Kidney tubule cell (primary cell): ENCODE measurements at regions not wholly inside any gene's neighbourhood (a gene's known extent, or its start where the extent isn't known, plus 50 kb on each side); places are given as distances from the start of the nearest gene placed in this dataset.

Experiments
- DNase-seq: peaks from one replicate; pipeline ENCODE4 v3.0.0-alpha.2; 2018; ENCODE audit warnings: low spot score

DNA sequence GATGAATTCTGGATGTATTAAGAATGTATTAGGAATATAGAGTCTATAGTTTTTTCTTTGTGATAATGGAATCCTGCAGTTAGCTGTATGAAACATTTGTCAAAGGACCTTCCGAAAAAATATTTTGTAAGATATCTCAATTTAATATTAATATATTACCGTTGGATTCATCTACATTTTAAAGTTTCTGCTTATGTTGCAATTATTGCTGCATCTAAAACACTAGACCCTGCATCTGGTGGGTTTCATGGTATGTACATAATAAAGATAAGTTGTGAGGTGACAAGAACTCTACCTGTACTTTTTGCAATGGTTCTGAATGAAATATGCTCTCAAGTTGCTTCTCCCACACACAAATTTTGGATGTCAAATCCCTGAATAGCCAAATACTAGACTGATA lies 565.9 kb upstream of the FBXO33 start:
- DNase-seq, result no peak

DNA sequence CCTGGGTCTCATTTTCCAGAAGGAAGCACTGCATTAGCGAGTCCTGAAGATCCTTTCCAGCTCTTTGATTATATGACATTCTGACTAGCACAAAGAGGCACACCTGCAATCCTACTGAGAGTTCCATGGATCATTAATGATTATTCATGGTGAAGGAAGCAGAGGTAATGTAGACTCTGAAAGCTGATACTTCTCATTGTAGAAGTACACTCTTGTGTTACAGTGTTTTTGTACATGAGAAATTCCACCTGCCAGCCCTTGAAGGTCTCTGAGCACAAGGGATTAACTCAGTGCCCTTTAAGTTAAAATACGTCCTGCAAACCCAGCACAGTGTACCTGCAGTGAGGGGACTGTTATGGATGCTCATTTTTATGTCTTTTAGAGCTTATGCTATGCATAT lies 558.8 kb upstream of the FBXO33 start:
- peak; percentile 41 for DNase-seq

DNA sequence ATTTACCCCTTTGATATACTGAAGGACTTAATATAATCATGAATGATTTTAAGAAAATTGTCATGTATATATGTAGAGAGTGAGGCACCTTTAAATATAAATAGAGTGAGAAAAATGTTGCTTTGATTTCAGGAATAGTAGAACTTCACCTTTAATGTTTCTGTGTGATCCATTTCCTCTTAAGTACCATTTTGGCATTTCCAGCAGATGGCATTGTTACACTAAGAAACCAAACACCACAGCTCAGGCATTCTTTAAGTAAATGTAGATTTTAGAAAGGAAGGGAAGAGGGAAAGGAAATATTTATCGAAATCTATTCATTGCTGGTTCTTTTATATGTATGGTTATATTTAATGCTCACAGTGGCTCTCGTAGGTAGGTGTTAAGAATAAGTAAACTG lies 556.7 kb upstream of the FBXO33 start:
- DNase-seq, result peak; percentile 72

DNA sequence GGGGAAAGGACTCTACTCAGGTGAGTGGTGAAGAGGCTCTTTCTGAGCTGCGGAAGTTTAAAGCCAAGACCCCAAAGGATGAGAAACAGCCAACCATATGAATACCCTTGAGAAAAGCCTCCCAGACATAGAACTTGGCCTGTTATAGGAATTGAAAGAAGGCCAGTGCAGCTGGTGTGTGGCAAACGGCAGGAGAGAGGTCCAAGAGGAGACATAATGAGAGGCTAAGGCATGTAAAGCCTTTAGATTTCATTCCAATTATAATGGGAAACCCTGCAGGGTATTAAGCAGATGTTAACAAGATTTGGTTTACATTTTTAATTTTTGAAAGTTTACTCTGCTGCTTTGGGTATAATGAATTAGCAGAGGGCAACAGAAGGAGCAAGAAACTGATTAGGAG lies 552.1 kb upstream of the FBXO33 start:
- DNase-seq, result no peak

DNA sequence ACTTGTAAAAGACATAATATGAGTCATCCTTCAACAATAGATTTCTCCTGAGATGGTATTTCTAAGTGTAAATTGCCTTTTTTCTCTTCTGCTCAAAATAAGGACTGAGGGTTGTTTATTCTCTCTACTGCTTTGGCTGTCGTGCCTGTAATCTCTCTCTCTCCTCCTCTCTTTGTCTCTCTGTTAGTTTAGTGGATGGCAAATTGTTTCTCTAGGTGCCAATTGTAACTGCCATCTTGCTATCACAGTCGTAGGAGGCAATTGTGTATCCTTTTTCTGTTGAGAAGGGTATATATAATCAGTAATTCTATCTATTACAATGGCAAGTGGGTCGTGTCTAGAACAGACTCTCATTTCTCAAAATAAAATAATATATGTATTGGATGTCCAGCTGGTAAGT lies 545.0 kb upstream of the FBXO33 start:
- no peak for DNase-seq

DNA sequence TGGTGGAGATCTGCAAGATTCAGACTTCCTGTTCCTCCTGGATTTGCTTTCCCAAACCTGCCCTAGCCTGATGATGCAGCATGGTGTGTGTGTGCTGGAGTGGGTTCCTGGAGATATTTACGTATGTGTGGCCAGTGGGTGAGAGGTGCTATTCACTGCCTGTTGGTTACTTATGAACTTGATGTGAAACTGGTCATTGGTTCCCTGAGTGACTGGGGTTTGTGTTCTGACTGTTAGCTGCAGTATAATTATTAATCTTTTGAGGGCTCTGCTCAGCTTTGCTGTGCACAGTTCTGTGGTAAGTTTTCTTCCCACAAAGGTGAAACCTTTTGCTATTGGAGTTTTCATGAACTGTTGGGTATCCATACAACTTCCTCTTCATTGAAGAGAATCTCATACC lies 541.8 kb upstream of the FBXO33 start:
- peak; percentile 98 for DNase-seq

DNA sequence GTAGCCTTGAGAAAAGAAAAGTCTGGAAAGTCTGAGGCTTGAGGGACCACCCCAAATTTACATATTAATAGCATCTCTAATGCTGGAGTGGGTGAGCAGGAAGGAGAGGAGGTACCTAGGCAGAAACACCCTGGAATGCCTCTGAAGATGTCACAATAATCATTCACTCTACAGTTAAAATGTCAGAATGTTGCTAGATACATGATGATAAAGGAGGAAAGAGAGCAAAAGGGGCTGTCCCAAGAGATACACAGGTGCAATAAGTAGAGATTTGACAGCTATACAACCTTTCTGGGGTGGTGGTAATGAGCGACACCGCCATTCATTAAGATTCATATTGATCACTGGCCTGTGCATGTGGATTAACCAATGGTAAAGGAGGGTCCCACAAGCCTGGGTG lies 540.5 kb upstream of the FBXO33 start:
- no peak for DNase-seq

DNA sequence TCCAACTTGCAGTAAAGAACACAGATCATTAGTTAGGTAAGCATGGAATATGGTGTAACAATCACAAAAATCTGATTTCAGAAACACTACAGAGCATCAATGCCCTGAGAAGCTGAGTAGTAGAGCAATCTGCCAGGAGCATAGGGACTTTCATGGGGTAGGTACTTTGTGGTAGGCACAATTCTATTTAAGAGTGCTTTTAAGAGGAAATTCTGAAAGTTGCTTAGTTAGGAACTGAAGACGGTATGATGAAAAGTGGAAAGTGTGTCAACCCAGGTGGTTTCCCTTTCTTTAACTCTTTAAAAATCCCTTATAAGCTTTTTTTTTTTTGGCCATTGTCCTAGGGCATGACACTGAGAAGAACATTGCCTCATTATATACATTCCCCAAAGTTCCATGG lies 535.7 kb upstream of the FBXO33 start:
- DNase-seq, result no peak

DNA sequence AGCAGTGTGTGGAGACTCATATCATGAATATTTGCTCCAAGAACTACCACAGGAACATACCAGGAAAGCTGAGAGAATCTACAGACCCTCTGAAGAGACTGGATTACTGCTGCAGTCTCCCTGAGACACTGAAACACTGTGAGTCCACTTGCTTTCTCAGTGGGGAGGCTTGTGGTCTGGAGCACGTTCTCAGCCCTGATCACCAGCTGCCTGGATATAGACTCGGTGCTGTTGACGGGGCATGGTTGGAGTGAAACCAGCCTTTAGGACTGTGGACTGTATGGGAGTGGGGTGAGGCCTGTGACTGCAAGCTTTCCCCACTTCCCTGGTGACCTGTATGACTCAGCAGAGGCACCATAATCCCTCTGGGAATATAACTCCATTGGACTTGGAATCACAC lies 525.8 kb upstream of the FBXO33 start:
- DNase-seq, result no peak

DNA sequence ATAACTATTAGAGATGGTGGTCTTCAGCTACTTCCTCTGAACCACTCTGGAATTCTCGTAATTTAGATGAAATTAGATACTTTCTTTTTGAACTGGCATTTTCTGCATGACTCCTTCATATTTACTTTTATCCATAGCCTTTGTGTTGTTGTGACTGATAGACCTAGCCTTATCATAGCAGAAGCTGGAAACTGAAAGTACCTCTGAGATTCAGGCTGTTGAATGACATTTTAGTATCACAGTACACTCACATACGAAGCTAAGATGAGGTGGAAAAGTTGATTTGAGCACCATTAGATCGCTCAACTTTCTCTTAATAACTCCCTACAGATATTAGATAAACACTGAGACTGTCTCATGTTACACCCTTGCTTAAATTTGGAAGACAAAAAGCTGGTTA lies 525.1 kb upstream of the FBXO33 start:
- no peak for DNase-seq

DNA sequence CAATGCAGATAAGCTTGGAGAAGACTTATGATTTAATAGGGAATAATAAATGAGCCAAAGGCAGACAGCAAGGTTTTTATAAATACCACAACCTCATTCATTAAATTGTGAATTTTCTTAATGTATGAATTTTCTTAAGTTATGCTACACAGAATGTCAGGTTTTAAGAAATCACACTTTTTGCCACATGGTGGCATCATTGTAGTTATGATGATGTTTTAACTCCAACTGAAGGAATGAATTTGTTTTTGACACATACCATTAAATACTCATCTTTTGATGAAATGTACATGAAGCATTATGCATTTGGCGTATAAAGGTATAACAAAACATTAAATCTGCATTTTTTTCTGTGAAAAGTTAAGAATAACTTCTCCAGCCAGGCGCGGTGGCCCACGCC lies 524.1 kb upstream of the FBXO33 start:
- DNase-seq, result peak; percentile 26

DNA sequence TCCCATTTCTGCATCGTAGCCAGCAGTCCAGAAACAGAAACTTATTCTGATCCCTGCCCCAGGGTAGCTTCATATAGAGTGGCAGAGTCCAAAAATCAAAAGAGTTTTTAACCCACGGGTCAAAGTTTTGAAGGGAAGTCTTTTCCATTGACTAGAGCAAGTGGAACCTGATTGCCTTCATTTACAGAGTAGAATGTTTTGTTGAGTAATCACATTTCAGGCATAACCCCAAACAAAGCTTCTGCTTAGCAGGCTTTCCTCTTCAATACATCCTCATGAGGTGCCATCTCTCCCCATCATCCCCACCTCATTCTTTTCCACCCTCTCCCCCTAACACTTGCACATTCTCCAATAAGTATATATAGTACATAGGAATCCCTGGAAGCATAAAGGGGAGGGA lies 516.0 kb upstream of the FBXO33 start:
- no peak for DNase-seq

DNA sequence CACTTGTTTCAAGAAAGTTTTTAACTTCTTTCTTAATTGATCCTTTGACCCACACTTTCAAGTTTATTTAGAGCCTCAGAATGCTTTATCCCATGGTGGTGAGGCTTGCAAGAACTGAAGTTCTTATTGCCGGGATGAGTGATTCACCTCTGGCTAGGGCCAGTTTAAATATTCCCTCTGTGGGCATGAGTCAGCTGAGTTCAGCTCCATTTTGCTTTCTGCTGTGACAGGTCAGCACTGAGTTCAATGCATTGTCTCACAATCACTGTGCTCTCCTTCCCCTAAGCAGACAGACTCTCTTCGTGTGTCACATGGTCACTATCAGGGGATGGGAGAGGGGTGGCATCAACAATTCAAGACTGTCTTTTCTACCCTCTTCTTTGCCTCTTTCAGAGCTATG lies 514.6 kb upstream of the FBXO33 start:
- peak; percentile 86 for DNase-seq

DNA sequence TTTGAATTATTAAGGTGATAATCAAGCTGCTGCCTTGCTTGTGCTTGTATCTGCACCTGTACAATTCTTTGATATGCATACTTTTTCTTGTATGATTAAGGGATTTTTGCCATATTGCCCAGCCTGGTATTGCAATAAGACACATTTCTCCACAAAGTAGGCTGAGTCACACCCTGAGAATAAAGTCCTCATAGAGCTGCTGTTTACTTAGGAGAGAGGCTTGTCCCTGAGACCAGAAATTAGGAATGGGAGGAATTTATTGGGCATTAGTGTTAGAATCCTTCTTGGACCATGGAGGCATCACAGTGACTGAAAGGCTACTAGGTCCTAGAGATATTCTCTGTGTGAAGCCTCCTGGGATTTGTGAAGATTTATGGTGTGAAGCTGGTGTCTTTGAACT lies 506.8 kb upstream of the FBXO33 start:
- DNase-seq, result peak; percentile 34

DNA sequence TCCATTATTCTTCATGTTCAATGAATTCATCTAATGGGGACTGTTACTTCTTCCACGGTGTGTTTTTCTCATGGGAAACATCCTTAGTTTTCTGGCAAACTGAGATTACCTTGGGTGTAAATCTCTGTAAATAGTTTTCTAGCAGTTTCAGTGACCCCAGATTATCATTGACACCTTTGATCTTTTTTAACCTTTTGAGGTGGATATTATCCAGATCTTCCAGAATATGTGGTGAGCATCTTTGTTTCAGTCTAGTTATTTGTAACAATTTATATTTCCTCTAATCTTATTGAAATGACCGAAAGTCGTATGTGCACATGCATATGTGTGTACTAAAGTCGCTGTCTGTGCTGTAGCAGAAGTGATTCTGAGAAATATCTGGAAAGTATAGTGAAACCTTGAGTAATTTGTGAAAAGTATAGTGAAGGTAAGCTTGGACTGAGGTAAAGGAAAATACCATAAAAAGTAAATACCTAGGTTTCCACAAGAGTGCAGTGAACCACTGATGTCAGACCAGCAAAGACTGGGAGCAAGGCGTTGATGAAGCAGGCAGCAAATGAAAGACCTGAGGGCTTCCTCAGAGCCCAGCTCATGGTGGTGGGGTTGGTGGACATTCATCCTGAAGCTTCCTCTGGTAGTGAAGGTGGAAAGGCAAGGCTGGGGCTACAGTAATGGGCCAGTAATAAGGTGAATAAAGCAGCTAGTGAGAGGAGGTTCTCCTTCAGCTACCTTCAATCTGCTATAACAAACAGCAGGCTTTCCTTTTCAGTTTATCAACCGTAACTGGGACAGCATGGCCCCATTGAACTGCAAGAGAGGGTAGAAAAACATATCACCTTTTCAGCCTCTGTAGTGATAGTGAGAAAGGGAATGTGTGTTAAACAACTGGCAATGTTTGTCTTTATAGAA lies 480.2 kb upstream of the FBXO33 start:
- no peak for DNase-seq

DNA sequence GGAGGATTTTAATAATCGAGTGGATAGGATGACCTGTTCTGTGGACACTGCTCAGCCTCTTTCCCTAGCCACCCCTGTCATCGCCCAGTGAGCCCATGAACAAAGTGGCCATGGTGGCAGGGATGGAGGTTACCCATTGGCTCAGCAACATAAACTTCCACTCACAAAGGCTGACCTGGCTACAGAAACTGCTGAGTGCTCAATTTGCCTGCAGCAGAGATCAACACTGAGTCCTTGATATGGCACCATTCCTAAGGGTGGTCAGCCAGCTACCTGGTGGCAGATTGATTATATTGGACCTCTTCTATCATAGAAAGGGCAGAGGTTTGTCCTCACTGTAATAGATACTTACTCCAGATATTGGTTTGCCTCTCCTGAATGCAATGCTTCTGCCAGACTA lies 465.4 kb upstream of the FBXO33 start:
- no peak for DNase-seq

DNA sequence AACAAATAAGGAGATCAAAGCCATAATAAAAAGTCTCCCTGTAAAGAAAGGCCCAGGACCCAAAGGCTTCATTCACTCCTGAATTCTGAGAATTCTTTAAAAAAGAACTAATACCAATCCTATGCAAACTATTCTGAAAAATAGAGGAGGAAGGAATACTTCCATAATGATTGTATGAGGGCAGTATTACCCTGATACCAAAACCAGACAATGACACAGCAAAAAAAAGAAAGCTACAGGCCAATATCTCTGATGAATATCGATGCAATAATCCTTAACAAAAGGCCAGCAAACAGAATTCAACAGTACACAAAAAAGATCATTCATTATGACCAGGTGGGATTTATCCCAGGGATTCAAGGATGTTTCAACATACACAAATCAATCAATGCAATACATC lies 457.8 kb upstream of the FBXO33 start:
- DNase-seq, result no peak

DNA sequence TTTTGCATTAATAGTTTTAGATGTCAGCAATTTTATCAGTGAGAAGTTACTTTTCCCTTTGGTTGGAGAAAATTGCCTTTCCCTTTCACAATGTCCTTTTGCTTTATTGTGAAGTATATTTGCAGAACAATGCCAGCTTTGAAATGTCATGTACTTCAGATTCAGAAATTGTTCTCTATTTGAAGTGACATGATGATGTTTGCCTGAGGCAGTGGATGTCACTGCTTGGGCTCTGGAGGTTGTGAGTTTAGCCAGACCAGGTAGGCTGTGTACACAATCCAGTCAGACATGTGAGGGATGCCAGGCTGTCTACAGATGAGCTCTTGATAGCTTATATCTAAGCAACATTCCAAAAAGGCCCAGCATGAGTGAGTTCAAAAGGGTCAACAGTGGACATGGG lies 451.9 kb upstream of the FBXO33 start:
- DNase-seq, result no peak

DNA sequence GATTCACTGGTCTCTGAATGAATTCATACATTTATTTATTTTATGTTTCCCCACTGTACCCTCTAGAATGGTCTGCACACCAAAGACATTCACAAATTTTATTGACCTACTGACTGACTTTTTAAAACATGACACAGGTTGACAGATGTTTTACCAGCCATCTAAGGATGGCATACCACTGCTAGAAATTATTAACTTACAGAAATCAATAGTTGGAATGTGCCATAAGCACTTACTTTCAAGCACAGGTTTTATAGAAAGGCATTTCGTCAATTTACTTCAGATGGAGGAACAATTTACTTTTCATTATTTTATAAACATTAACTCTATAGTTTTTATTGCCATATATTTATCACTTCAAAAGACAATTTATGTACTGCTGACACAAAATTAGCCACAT lies 448.7 kb upstream of the FBXO33 start:
- DNase-seq, result peak; percentile 24

DNA sequence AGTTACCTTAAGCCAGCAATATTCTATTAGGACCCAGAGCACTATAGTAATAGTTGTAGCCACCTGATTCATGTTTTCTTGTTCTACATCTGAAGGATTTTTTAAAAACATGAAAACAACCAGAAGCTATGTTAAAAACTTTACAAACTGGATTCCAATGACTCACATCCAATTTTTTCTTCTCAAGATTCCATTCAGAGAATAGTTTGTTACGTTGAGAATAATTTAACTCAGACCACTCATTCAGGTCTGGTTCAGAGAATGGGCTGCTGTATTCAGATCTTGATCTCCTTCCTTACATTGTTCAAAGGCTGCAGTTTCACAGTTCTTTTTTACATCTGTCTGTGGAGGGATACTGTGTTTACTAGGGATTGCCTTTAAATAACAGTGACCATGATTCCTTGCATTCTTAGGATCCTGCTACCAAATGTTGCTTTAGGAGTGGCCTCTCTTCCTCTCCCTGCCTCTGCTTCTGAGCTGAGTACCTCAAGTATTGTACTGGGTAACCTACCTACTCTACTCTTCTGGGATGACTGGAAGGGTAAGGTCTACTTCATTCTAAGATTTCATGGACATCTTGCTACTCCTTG lies 448.0 kb upstream of the FBXO33 start:
- no peak for DNase-seq

DNA sequence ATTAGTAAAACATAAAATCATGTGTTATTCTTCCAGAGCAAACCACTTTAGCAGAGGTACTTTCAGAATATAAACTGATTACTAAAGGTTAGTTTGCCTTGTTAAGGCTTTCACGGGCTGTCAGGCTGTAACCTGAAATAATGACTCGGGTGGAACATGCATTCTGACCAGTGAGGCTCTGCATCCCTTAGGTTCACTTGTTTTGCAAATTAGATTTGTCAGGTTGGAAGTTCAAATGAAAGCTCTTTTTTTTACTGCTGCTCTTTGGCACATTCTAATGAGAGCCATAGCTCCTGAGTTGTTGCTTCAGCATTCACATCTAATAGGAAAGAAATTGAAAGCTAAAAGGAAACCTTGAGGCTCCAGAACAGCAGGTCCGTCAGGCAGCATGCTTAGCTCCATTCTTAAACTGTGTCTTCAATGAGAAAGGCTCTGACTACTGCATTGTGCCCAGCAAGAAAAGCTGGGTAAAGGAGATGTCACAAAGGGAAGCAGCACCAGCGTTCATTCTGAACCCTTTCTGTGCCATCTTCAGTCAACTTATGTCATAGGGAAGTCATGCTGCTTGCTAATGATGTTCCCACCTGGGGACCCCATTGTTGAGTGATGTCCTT lies 445.5 kb upstream of the FBXO33 start:
- DNase-seq, result no peak

DNA sequence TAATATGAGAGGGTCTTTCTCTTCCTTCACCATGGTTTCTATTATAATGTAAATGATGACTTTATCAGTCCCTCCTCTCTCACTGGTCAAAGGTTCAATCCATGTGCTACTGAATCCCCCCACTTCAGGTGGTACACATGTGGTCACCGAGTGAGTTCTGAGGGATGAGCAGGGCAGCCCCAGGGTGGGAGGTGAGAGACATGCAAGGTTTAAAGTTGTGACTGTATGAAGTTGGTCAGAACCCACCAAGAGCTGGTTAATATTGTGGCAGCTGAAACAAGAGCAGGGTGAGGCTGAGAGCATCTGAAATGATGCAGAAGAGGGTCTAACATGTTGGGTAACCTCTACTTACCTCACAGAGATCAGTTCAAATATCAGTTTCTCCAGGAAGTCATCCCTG lies 444.7 kb upstream of the FBXO33 start:
- peak; percentile 39 for DNase-seq

DNA sequence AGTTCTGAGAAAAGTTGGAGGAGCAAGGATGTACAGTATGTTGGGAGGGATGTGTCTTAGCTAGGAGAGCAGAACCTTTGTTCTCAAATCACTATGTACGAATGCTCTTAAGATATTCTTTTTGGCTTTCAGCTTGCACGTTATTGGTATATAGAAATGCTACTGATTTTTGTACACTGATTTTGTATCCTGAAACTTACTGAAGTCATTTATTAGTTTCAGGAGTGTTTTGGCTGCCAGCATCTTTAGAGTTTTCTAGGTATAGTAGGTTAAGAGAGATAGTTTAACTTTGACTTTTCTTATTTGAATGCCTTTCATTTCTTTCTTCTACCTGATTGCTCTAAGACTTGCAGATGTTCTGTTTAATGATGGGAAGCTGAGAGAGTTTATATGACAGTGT lies 442.8 kb upstream of the FBXO33 start:
- no peak for DNase-seq
